ENCODE measurements at regions not wholly inside any gene's neighbourhood (a gene's known extent, or its start where the extent isn't known, plus 50 kb on each side); places are given as distances from the start of the nearest gene placed in this dataset.

- no CpG with 5 or more reads among the region's 2 CpGs for WGBS, 2 experiments (ENCODE audit: extremely low coverage in 2 of 2, insufficient read length in 1 of 2)
- dilution Hi-C loops (cut with HindIII; ENCODE audit: low sequenced_read_pairs, unreplicated experiment) = no loop called here
- H3K18ac ChIP-seq (ENCODE audit: low read depth, low read length) = no peak overlapping the region
These were observed 162.9 kb upstream of the PDE4B start for GRCh38 chr1:65629788-65630187.

More at GRCh38 chr1:65629788-65630187, 162.9 kb upstream of the PDE4B start:
- in situ Hi-C loops (cut with MboI; ENCODE audit: low sequenced_read_pairs) = no loop called here
- intact Hi-C loops (cut with micrococcal nuclease) = no loop called here
- ChIA-PET POLR2A (ENCODE audit: unreplicated experiment) (no interaction called here), CTCF (no interaction called here)
- no peak overlapping the region for H3K27ac ChIP-seq (ENCODE audit: insufficient read depth, low read length)
- H2BK120ac ChIP-seq (ENCODE audit: low read depth, low read length) = no peak overlapping the region
- H3K9me3 ChIP-seq (ENCODE audit: control insufficient read depth, insufficient read depth, low read length) = no peaks in the 10 kb centered on the region
- no peak overlapping the region for H3K4me2 ChIP-seq (ENCODE audit: low read depth, low read length)
- DNase-seq (no peak), ATAC-seq (ENCODE audit: low read depth) (no peak)
- H3K9me1 ChIP-seq (ENCODE audit: insufficient read depth, low read length) = no peaks in the 10 kb centered on the region; the same call in 1 of the 2 replicates
- H3K4me3 ChIP-seq (ENCODE audit: insufficient read depth, low read depth, low read length) = no peak overlapping the region
- no peak overlapping the region for H4K8ac ChIP-seq (ENCODE audit: low read depth in 2 of 2, low read length in 2 of 2)
- no peaks in the 10 kb centered on the region for H4K20me1 ChIP-seq (ENCODE audit: insufficient read depth, low read length)
- no peak overlapping the region for H3K4ac ChIP-seq (ENCODE audit: low read depth, low read length)
- no peaks in the 10 kb centered on the region for H3K79me1 ChIP-seq (ENCODE audit: low read depth in 1 of 2, low read length in 2 of 2)
- H3K56ac ChIP-seq (ENCODE audit: extremely low read depth, insufficient read depth, low read length) = no peak overlapping the region
- no TSS peak for BruUV-seq (replicated peaks)
- H2AK9ac ChIP-seq (replicated peaks; ENCODE audit: low read depth, low read length, poor library complexity) = no peak overlapping the region
- H3K14ac ChIP-seq (replicated peaks; ENCODE audit: low read depth, low read length) = no peak overlapping the region
- no peaks in the 10 kb centered on the region for H3K36me3 ChIP-seq (ENCODE audit: control insufficient read depth, insufficient read depth, low read length)
- no peak overlapping the region for H2AK5ac ChIP-seq (ENCODE audit: low read depth, low read length)
- TF ChIP-seq RCOR1 (IDR thresholded peaks at IDR 0.05; ENCODE audit: insufficient replicate concordance, low read length) (no peak), USF2 (IDR thresholded peaks at IDR 0.05; ENCODE audit: low read depth, low read length) (no peak), SMC3 (IDR thresholded peaks at IDR 0.05; ENCODE audit: low read depth, low read length) (no peak)
- TF ChIP-seq, protein P1, sequence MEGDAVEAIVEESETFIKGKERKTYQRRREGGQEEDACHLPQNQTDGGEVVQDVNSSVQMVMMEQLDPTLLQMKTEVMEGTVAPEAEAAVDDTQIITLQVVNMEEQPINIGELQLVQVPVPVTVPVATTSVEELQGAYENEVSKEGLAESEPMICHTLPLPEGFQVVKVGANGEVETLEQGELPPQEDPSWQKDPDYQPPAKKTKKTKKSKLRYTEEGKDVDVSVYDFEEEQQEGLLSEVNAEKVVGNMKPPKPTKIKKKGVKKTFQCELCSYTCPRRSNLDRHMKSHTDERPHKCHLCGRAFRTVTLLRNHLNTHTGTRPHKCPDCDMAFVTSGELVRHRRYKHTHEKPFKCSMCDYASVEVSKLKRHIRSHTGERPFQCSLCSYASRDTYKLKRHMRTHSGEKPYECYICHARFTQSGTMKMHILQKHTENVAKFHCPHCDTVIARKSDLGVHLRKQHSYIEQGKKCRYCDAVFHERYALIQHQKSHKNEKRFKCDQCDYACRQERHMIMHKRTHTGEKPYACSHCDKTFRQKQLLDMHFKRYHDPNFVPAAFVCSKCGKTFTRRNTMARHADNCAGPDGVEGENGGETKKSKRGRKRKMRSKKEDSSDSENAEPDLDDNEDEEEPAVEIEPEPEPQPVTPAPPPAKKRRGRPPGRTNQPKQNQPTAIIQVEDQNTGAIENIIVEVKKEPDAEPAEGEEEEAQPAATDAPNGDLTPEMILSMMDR (conservative IDR thresholded peaks at IDR 0.05; ENCODE audit: low read depth, low read length) = no peak
- H2BK15ac ChIP-seq (ENCODE audit: low read depth, low read length) = no peak overlapping the region
- no peak overlapping the region for H3K23ac ChIP-seq (ENCODE audit: low read depth, low read length)
- no peak overlapping the region for H2BK5ac ChIP-seq (ENCODE audit: low read depth, low read length, poor library complexity, severe bottlenecking)
- no peak overlapping the region for H3K9ac ChIP-seq (ENCODE audit: low read depth, low read length)
- H2BK20ac ChIP-seq (ENCODE audit: low read depth, low read length) = no peak overlapping the region
- H4K5ac ChIP-seq (ENCODE audit: low read depth, low read length) = no peak overlapping the region
- no peaks in the 10 kb centered on the region for H3K4me1 ChIP-seq (ENCODE audit: control insufficient read depth, insufficient read depth, low read length)
- no peaks in the 10 kb centered on the region for H3K27me3 ChIP-seq (ENCODE audit: control insufficient read depth, insufficient read depth, low read length)
- H4K91ac ChIP-seq (ENCODE audit: insufficient read depth, low read depth, low read length) = no peak overlapping the region
- no peak overlapping the region for H2AFZ ChIP-seq (replicated peaks; ENCODE audit: low read length, poor library complexity)
